Tibial artery (tissue), 4 donors: ENCODE measurements at regions not wholly inside any gene's neighbourhood (a gene's known extent, or its start where the extent isn't known, plus 50 kb on each side); places are given as distances from the start of the nearest gene placed in this dataset.

ENCODE experiments used
- DNase-seq, 2 donors: peaks; one replicate each; pipeline ENCODE4 v3.0.0-alpha.2; 2019
- H3K27ac ChIP-seq, 2 donors: fragments of 200-600 bp; sonication (generic) in 1 of 2; 1 replicate in 1 of 2; 2 replicates in 1 of 2; pipeline ENCODE4 v1.5.1; 2018 to 2019; ENCODE audit warnings: mild to moderate bottlenecking in 1 of 2
- H3K27me3 ChIP-seq, 2 donors: fragments of 200-600 bp; sonication (generic) in 1 of 2; one replicate each; pipeline versions ENCODE4 v1.5.1 to v1.6.0; 2016 to 2019
- H3K36me3 ChIP-seq, 3 donors: fragments of 200-600 bp; sonication (generic) in 2 of 3; one replicate each; pipeline ENCODE4 v1.5.1; 2016 to 2019; ENCODE audit warnings: mild to moderate bottlenecking in 2 of 3
- H3K4me1 ChIP-seq, 4 donors: fragments of 200-600 bp; sonication (generic) in 2 of 4; 1 replicate in 3 of 4; 2 replicates in 1 of 4; pipeline ENCODE4 v1.5.1; 2016 to 2019
- H3K4me3 ChIP-seq, 2 donors: fragments of 200-600 bp; sonication (generic) in 1 of 2; 1 replicate in 1 of 2; 2 replicates in 1 of 2; pipeline ENCODE4 v1.5.1; 2018 to 2019; ENCODE audit warnings: mild to moderate bottlenecking in 2 of 2
- H3K9me3 ChIP-seq, 3 donors: fragments of 200-600 bp; sonication (generic) in 1 of 3; one replicate each; pipeline ENCODE4 v1.5.1; 2016 to 2019
- intact Hi-C: fragments of 100-400 bp; cut with DNase I; formaldehyde crosslinking; loops from one replicate; pipeline ENCODE4 v1.15.0; 2023; ENCODE audit warnings: low total_unique reads
- TF ChIP-seq, protein P1 (sequence below), 2 experiments: fragments of 200-600 bp in 1 of 2; fragments of 450-650 bp in 1 of 2; IDR thresholded peaks; one replicate each; pipeline ENCODE4 v1.5.1; 2017 to 2019; ENCODE audit warnings: antibody characterized with exemption in 2 of 2, mild to moderate bottlenecking in 1 of 2, moderate library complexity in 1 of 2

DNA sequence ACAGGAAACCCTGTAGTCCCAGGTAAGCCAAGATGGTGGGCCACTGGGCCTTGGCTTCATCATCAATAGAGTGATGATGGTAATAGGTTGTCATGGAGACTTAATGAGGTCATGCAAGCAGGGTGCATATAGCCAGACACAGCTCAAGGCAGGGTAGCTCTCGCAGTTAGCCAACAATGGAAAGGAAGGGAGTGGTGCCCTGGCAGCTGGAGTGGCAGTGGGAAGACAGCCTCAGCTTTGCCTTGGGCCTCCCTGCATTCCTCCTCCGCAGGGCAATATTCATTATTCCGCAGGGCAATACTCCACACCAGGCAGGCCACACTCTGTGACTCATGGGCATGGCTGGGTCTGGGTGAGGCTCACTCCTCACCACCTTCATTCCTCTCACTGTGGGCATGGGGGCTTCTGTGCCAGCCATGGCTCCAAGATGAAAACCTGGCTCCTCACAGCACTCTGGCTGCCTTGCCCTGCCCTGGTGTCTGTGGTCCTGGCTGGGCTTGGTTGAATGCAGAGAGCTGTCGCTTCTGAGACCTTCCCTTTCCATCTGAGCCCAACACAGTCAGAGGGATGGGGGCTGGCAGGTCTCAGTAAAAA is 163.1 kb upstream of the PMEPA1 start:
- TF ChIP-seq, protein P1, sequence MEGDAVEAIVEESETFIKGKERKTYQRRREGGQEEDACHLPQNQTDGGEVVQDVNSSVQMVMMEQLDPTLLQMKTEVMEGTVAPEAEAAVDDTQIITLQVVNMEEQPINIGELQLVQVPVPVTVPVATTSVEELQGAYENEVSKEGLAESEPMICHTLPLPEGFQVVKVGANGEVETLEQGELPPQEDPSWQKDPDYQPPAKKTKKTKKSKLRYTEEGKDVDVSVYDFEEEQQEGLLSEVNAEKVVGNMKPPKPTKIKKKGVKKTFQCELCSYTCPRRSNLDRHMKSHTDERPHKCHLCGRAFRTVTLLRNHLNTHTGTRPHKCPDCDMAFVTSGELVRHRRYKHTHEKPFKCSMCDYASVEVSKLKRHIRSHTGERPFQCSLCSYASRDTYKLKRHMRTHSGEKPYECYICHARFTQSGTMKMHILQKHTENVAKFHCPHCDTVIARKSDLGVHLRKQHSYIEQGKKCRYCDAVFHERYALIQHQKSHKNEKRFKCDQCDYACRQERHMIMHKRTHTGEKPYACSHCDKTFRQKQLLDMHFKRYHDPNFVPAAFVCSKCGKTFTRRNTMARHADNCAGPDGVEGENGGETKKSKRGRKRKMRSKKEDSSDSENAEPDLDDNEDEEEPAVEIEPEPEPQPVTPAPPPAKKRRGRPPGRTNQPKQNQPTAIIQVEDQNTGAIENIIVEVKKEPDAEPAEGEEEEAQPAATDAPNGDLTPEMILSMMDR (IDR thresholded peaks at IDR 0.05) = no peak
- Histone ChIP-seq H3K27ac (no peak overlapping the region), H3K9me3 (no peaks in the 10 kb centered on the region), H3K27me3 (peaks cover 0 to 31% of the 10 kb centered on the region in 2 donors), H3K4me1 (no peaks in the 10 kb centered on the region), H3K36me3 (no peaks in the 10 kb centered on the region), H3K4me3 (no peak overlapping the region)
- DNase-seq = no peak
- intact Hi-C loops = no loop called here

DNA sequence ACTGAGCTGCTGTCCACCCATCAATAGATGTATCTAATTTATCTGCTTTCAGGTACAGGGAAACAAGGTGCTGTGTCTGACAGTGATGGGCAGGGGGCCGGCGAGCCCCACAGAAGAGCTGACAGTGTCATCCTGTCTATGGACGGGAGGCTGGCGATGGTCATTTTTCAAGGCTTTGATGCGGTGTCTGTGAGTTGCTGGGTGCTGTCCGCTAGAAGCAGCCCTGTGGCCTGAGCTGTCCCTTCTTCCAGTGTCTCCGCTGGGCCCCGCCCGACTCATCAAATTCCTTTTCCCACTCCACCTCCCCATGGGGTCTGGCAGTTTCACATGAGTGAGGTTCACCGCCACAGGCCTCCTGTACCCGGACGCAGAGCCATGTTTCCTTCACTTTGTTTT is 161.4 kb upstream of the PMEPA1 start:
- H3K4me3 ChIP-seq = no peak overlapping the region
- peaks cover 0 to 34% of the 10 kb centered on the region in 2 donors for H3K27me3 ChIP-seq
- no peaks in the 10 kb centered on the region for H3K4me1 ChIP-seq
- H3K27ac ChIP-seq = no peak overlapping the region
- no peak for DNase-seq
- intact Hi-C loops = no loop called here
- H3K9me3 ChIP-seq = no peaks in the 10 kb centered on the region
- no peaks in the 10 kb centered on the region for H3K36me3 ChIP-seq
- TF ChIP-seq, protein P1 (IDR thresholded peaks at IDR 0.05) = no peak

DNA sequence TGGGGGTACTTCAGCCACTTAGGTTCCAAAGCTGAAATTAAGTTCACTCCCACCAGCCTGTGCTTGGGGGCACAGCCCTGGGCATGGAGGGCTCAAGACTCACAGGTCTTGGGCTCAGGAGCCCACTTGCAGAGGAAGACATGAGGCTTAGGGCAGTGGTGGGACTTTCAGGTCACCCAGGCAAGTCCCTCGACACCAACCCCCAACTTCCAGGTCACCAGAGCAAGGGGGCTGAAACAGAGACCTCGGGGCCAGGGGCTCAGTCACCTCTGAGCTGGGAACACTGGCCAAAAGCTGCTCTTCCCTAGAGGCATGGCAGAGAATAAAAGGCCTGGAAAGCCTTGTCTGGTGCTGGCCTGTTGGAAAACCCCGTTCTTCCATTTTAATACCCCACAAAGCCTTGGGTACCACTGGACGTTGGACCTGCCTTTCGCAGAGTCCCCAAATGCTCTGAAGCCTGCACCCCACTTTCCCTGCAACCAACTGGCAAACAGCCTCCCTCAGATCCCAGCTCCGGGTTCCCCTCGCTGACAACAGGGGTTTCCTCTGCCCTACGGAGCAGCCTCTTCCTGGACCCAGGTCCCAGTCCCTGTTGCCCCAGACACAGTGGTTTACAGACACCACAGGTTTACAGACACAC is 160.9 kb upstream of the PMEPA1 start:
- intact Hi-C loops = no loop called here
- no peak for DNase-seq
- Histone ChIP-seq H3K4me3 (no peak overlapping the region), H3K36me3 (no peaks in the 10 kb centered on the region), H3K27me3 (peaks cover 0 to 34% of the 10 kb centered on the region in 2 donors), H3K4me1 (no peaks in the 10 kb centered on the region), H3K9me3 (no peaks in the 10 kb centered on the region), H3K27ac (no peak overlapping the region)
- TF ChIP-seq, protein P1 (IDR thresholded peaks at IDR 0.05) = no peak

DNA sequence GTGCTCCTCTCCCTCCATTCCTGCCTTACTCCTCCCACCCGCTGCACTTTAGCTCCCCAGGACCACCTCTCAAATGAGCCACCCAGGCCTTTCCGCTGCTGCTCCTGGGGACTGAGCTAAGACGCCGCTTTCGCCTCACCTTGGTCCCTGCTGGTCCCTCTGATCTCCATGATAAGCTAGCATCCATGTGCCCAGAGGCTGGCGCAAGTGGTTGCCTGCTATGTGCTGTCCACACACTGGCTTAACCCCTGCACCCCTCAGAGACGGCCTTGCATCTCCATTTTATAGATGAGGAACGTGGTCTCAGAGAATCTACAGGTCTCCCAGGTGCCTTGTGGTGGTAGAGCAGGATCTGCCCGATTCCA is 160.1 kb upstream of the PMEPA1 start:
- no peaks in the 10 kb centered on the region for H3K36me3 ChIP-seq
- no peak for DNase-seq
- H3K27me3 ChIP-seq = peaks cover 0 to 34% of the 10 kb centered on the region in 2 donors
- H3K9me3 ChIP-seq = no peaks in the 10 kb centered on the region
- TF ChIP-seq, protein P1 (IDR thresholded peaks at IDR 0.05) = no peak
- no peak overlapping the region for H3K4me3 ChIP-seq
- no peaks in the 10 kb centered on the region for H3K4me1 ChIP-seq
- H3K27ac ChIP-seq = no peak overlapping the region
- intact Hi-C loops = no loop called here

DNA sequence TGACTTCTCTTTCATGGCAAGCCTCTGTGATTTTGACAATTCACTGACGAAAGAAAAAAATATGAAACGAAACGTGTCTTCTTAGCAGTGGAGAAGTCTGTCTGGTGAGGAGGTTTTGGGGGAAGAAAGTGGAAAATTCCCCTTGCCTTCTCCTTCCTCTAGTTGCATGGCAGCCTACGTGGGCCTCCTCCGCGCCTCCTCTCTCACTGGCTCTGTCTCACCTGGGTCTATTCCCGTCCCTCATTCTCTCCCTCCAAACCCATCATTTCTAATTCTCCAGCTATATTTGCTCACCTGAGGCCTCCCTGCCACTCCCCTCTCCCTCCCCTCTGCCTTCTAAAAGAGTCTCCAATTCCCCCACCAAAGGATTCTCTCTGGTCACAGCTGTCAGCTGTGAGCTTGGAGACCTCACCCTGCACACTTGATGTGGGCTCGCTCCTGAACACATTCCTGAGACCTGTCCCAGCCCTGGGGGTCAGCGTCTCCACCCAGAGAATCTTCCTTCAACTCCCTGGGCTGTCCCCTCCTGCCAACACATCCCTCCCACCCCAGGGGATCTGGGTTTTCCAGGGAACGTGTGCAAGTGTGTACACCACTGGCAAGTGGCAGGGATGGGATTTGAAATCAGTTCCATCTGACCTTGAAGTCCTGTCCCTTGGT is 159.6 kb upstream of the PMEPA1 start:
- Histone ChIP-seq H3K4me1 (no peaks in the 10 kb centered on the region), H3K27me3 (peaks cover 0 to 34% of the 10 kb centered on the region in 2 donors), H3K9me3 (no peaks in the 10 kb centered on the region), H3K36me3 (no peaks in the 10 kb centered on the region), H3K27ac (no peak overlapping the region), H3K4me3 (no peak overlapping the region)
- TF ChIP-seq, protein P1 (IDR thresholded peaks at IDR 0.05) = no peak
- DNase-seq = no peak
- intact Hi-C loops = no loop called here
